ENCODE measurements at regions not wholly inside any gene's neighbourhood (a gene's known extent, or its start where the extent isn't known, plus 50 kb on each side); places are given as distances from the start of the nearest gene placed in this dataset.
"Not testable (repeated sequence)": the region's sequence is repeated elsewhere in the genome, so short reads cannot be mapped to it uniquely, and the experiment has no call there.

DNA sequence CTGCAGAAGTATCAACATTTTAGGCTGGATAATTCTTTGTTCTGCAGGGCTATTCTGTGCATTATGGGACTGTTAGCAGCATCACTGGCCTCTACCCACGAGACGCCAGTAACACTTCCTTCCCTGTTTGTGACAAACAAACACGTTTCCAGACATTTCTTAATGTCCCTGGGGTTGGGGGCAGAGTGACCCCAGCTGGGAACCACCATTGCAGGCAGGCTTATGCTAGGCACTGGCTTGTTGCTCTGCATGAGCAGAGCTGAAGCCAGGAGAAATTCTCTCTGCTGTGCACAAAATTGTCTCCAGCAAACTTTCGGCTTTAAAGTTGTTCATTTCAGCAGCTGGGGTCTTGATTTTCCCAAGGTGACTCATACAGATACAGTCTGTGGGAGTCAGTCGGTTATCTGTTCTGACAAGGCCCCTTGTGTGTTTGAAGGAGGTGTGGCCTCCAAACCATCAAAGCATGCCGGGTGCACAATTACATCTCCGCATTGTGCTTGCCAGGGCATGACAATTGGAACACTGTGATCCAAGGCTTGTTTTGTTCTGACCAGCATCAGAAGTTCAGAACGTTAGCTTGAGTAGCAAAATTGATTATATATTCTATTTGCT, 156.4 kb upstream of the BOD1L1 start:
- ATAC-seq (replicated peaks): no peak
- H3K4me3 Mint-ChIP-seq: no peak overlapping the region
- no peaks in the 10 kb centered on the region for H3K4me1 Mint-ChIP-seq
- H3K27ac Mint-ChIP-seq: no peak overlapping the region
- H3K27me3 Mint-ChIP-seq: no peaks in the 10 kb centered on the region
- H3K36me3 Mint-ChIP-seq (ENCODE audit: low read depth): no peaks in the 10 kb centered on the region
- H3K9me3 Mint-ChIP-seq: peaks cover 13% of the 10 kb centered on the region

DNA sequence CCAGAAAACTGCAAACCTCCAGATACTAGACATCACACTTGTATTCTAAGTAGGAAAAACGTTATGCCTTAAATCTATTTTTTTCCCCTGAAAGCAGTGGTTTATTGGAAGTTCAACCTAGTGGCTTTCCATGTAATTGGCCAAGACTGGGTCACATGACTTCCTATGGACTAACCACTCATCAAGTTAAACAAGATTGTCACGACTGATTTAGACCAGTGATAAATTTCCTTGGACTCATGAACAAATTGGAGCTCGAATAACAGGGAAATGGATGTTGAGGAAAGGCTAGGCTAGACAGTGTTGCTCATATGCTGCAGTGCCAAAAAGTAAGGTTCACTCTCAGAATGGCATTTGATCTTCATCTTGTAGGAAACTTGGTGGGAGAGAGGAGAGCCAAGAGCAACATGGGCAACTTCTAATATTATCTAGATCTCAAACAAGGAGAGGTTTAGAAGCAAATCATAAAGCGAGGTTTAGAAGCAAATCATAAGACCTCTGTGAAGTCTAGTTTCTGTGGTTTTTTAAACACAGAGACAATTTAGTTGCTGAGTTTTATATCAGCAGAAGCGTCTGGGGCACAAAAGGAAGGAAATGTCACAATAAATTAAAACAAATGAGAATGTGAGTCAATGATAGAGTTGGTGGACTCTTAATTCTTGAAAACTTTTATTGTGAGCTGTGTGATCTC, 165.6 kb upstream of the BOD1L1 start:
- peaks cover 13% of the 10 kb centered on the region for H3K9me3 Mint-ChIP-seq
- H3K4me1 Mint-ChIP-seq: no peaks in the 10 kb centered on the region
- peaks cover 13% of the 10 kb centered on the region for H3K27me3 Mint-ChIP-seq
- no peaks in the 10 kb centered on the region for H3K36me3 Mint-ChIP-seq (ENCODE audit: low read depth)
- no peak for ATAC-seq (replicated peaks)
- H3K4me3 Mint-ChIP-seq: no peak overlapping the region
- H3K27ac Mint-ChIP-seq: no peak overlapping the region

DNA sequence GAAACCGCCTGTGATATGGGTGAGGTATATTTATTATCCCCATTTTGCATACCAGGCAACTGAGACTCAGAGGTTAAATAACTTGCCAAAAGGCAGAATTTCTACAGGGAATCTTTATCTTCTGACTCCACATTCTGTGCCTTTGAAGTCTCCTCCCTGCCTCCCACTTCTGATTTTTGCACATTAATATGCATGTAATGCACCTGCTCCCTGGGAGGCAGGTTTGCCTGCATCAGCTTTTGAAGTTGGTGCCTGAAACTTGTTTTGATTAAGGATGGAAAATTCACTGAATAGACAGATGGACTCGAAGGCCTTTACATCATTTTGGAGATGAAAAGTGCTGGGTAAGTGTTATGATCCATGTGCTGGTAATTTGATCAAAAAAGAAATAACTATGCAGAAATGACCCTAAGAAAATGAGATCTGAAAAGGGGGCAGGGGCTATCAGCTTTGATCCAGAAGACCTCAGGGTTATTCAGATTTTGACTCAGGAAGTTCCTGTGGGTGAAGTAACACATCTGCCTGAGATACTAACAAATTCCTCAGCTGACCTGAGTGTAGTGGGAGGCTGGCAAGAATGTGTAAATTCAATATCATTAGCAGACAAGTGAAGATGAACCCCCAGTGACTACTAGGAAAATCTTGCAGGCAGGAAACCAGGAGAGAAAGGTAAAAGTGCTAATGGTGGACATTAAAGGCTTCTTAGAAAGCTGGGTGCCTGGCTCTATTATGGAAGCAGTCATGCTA, 167.5 kb upstream of the BOD1L1 start:
- Mint-ChIP-seq H3K4me3 (no peak overlapping the region), H3K27ac (no peak overlapping the region), H3K36me3 (ENCODE audit: low read depth) (no peaks in the 10 kb centered on the region), H3K9me3 (peaks cover 13% of the 10 kb centered on the region), H3K4me1 (no peaks in the 10 kb centered on the region), H3K27me3 (peaks cover 13% of the 10 kb centered on the region)
- no peak for ATAC-seq (replicated peaks)

DNA sequence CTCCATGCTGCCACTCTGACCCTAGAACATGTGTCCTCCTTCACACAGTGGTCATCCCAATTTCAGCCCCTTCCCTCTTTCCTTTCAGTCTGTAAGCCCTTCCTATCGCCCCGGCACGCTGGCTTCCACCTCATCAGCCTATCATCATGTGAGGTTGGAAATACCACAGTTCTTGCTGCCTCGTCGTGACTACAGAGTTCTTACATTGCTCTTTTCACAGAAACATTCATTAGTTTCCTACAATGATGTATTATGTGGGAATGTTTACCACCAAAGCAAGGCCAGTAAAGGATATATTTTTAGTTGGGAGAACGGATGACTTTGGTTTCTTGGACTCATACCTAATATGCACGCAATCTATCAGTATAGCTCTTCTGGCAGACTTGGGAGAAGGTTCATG, 169.5 kb upstream of the BOD1L1 start:
- Mint-ChIP-seq H3K27me3 (peaks cover 10% of the 10 kb centered on the region), H3K9me3 (peaks cover 9% of the 10 kb centered on the region), H3K4me1 (no peaks in the 10 kb centered on the region), H3K4me3 (no peak overlapping the region), H3K36me3 (ENCODE audit: low read depth) (no peaks in the 10 kb centered on the region), H3K27ac (no peak overlapping the region)
- no peak for ATAC-seq (replicated peaks)

DNA sequence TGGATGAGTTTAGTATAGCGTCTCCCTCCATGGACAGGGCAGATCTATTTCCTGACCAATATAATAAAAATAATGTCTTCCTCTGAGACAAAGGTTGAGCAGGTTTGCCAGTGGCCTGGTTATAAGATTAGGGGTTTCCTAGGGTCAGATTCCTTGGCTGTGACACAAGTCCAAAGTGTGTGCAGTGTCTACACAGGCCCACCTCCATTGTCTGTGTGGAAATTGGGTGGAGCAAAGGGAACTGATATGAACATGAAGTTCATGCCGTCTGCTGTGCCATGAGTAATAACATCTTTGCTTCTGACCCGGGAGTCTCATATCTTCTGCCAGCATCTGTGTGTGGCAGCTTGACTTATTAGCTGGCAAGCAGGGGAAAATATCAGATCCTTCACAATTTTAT, 187.7 kb upstream of the BOD1L1 start:
- Mint-ChIP-seq H3K27ac (no peak overlapping the region), H3K27me3 (no peaks in the 10 kb centered on the region), H3K9me3 (peaks cover 6% of the 10 kb centered on the region), H3K36me3 (ENCODE audit: low read depth) (no peaks in the 10 kb centered on the region), H3K4me3 (no peak overlapping the region), H3K4me1 (no peaks in the 10 kb centered on the region)
- no peak for ATAC-seq (replicated peaks)

DNA sequence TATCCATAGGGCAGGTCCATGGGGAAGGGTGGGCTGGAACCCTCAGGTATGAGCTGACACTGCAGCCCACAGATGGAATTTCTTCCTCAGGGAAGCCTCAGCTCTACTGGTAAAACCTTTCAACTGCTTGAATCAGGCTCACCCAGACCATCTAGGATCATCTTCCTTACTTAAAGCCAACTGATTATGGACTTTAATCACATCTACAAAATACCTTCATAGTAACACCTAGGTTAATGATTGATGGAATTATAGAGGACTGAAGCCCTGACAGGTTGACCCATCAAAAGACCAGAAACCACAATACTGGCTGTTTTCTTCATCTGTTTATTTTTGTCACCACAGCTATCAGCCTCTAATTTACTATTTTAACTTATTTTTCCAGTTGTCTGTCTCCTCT, 188.9 kb upstream of the BOD1L1 start:
- Mint-ChIP-seq H3K36me3 (ENCODE audit: low read depth) (no peaks in the 10 kb centered on the region), H3K27ac (no peak overlapping the region), H3K4me1 (no peaks in the 10 kb centered on the region), H3K27me3 (no peaks in the 10 kb centered on the region), H3K9me3 (peaks cover 6% of the 10 kb centered on the region), H3K4me3 (no peak overlapping the region)
- no peak for ATAC-seq (replicated peaks)

DNA sequence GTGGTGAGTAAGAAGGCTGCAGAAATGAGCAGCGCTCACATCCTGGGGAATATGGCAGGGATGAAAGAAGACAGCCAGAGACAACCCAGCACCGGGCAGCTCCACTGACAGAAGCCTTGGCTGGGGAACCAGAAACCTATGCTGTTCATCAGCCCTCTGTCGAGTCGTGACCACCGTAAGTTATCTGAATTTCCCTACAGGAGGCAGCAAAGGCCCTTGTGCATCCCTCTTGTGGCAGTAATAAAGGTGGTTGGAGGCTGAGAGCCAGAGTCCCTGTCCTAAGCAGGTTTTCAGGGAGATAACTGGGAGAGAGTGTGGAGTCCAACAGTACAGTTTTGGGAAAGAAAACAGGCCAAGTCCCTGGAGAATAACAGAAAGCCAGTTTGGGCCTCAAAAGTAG, 194.0 kb upstream of the BOD1L1 start:
- no peak overlapping the region for H3K4me3 Mint-ChIP-seq
- H3K27ac Mint-ChIP-seq: no peak overlapping the region
- H3K36me3 Mint-ChIP-seq (ENCODE audit: low read depth): no peaks in the 10 kb centered on the region
- no peaks in the 10 kb centered on the region for H3K4me1 Mint-ChIP-seq
- peaks cover 18% of the 10 kb centered on the region for H3K9me3 Mint-ChIP-seq
- H3K27me3 Mint-ChIP-seq: no peaks in the 10 kb centered on the region
- ATAC-seq (replicated peaks): no peak

DNA sequence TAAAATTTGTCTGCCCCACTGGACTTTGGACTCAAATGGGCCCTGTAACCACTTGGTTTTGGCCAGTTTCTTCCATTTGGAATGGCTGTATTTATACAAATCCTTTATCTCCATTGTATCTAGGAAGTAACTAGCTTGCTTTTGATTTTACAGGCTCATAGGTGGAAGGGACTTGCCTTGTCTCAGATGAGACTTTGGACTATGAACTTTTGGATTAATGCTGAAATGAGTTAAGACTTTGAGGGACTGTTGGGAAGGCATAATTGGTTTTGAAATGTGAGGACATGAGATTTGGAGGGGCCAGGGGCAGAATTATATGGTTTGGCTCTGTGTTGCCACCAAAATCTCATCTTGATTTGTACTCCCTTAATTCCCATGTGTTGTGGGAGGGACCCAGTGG, 198.3 kb upstream of the BOD1L1 start:
- H3K9me3 Mint-ChIP-seq: peaks cover 12% of the 10 kb centered on the region
- ATAC-seq (replicated peaks); H3K27ac Mint-ChIP-seq; H3K4me3 Mint-ChIP-seq; H3K27me3 Mint-ChIP-seq; H3K36me3 Mint-ChIP-seq (ENCODE audit: low read depth); H3K4me1 Mint-ChIP-seq: not testable (repeated sequence)

DNA sequence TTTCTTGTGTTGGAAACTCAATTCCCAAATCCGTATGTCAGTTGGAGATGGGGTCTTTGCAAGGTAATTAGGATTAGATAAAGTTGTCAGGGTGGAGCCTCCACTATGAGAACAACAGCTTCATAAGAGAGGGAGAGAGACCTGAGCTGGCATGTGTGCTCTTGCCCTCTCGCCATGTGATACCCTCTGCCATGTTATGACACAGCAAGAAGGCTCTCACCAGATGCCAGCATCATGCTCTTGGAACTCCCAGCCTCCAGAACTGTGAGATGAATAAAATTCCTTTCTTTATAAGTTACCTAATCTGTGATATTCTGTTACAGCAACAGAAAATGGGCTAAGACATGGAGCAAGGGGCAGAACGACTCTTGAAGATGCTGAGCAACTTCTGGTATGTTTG, 201.9 kb upstream of the BOD1L1 start:
- no peak overlapping the region for H3K27ac Mint-ChIP-seq
- peaks cover 5% of the 10 kb centered on the region for H3K9me3 Mint-ChIP-seq
- H3K4me3 Mint-ChIP-seq: no peak overlapping the region
- no peaks in the 10 kb centered on the region for H3K4me1 Mint-ChIP-seq
- no peaks in the 10 kb centered on the region for H3K36me3 Mint-ChIP-seq (ENCODE audit: low read depth)
- H3K27me3 Mint-ChIP-seq: peaks cover 12% of the 10 kb centered on the region
- ATAC-seq (replicated peaks): no peak

DNA sequence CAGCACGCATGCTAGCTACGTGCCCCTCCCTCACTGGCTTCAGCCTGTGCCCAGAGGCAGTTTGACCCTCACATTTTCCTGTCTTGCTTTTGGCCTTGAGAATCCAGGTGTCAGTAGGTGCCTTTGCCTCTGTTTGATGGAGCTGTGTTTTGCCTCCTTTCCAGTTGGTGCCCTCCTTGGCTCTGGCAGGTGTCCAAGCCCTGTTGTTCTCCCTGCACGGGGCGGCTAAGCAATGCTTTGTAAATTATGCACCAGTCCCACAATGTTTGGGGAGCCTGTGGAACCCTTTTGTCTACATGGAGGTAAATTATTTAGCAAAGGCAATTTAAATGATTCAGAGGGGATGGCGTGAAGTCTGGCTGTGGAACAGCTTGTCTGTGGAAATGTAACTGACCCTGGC, 202.9 kb upstream of the BOD1L1 start:
- Mint-ChIP-seq H3K4me3 (no peak overlapping the region), H3K4me1 (no peaks in the 10 kb centered on the region), H3K9me3 (no peaks in the 10 kb centered on the region), H3K27me3 (peaks cover 12% of the 10 kb centered on the region), H3K36me3 (ENCODE audit: low read depth) (no peaks in the 10 kb centered on the region), H3K27ac (no peak overlapping the region)
- no peak for ATAC-seq (replicated peaks)

DNA sequence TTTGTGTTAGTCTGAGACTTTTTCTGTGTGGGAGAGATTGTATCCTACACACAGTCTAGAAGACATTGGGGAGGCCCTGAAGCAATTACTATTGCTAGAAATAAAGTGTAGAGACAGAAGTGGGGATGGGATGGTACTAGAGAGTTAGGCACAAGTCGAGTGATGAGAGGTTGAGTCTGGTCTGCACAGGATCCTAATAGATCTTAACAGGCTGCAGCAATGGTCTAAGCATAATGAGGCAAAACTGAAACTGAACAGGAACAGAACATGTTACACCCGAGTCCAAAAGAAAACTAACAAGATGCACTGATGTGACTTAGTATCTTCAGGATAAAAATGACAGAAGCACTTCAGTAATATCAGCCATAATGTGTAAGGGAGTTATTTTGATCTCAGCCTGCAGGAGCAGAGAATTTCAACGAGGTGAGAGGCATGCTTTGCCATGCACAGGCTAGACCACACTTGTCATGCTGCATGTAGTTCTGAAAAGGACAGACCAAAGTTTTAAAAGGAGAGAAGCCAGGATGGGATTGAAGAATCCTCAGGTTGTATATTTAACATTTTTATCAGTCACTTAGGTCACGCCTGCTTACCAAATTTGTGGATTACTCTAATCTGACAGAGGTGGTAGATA, 205.8 kb upstream of the BOD1L1 start:
- no peaks in the 10 kb centered on the region for H3K36me3 Mint-ChIP-seq (ENCODE audit: low read depth)
- H3K4me3 Mint-ChIP-seq: no peak overlapping the region
- no peaks in the 10 kb centered on the region for H3K9me3 Mint-ChIP-seq
- H3K27me3 Mint-ChIP-seq: peaks cover 12% of the 10 kb centered on the region
- no peak for ATAC-seq (replicated peaks)
- no peaks in the 10 kb centered on the region for H3K4me1 Mint-ChIP-seq
- H3K27ac Mint-ChIP-seq: no peak overlapping the region

DNA sequence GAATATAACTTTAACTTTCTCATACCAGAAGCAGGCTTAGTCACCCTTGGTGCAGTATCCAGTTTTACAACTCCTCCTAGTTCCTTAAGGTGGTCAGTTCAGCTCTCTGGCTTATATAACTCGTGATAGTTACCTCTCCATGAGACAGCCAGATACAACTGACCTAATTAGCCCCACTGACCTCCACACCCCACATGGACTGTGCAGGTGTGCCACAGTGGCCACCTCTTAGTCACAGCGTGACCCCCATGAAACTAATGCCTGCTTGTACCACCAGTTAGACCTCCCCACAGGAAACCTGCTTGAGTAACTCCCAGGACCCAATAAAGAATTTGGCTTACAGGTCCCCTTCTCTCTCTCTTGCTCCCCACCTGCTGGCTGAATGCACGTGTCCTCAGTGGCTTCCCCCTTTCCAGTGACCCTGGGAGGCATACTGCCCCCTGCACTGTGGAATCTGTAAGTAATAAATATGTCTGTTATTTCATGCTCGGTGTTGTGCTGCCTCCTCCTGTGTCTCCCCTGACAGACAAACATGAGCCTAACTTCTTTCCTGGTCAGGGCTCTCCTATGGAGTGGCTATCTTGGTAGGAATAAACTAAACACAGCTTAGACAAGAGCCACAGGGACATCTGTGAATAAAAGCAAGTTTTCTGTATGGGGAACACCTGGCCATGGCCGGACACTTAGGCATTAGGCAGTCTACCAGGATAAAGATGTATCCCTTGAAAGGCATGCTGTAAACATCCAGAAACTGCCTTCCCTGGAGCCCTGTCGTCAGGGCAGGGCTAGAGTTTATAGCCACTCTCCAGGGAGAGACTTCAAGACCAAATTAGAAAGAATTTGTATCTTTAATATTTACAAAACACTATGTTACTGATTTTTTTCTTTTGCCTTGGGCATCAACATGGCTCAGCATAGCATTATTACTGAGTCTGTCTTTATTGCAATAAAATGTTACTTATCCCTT, 209.7 kb upstream of the BOD1L1 start:
- Mint-ChIP-seq H3K4me3 (no peak overlapping the region), H3K4me1 (no peaks in the 10 kb centered on the region), H3K9me3 (no peaks in the 10 kb centered on the region), H3K27ac (no peak overlapping the region), H3K27me3 (peaks cover 4% of the 10 kb centered on the region), H3K36me3 (ENCODE audit: low read depth) (no peaks in the 10 kb centered on the region)
- ATAC-seq (replicated peaks): no peak

DNA sequence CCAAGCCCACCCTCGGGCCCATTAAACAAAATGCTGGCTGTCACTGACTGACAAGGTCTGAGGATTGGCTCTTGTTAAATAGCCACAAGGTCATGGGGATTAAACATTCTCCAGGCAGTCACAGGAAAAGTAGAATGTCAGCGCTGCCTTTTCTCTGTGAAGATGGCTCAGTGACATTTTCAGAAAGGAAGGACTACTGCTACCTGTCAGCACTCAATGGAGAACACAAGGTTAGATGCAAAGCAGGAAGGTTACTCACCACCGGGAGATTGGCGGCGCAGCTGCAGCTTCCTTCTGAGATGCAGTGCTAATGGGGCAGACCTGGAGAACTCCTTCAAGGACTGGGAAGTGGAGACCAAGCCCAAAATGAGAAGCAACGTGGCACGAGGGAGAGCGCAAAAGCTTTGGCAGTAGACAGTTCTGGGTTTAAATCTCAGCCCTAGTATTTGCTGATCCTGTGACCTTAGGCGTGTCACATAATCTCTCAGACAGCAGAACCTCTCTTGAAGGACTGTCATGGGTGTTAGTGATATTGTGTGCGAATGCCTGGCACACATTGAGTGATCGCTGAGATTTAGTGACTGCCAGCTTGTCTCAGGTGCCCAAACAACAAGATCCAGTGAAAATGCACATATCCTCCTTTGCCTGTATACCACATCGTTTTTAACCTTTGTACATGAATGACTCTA, 213.1 kb upstream of the BOD1L1 start:
- Mint-ChIP-seq H3K4me1 (no peaks in the 10 kb centered on the region), H3K36me3 (ENCODE audit: low read depth) (no peaks in the 10 kb centered on the region), H3K4me3 (no peak overlapping the region), H3K9me3 (no peaks in the 10 kb centered on the region), H3K27ac (no peak overlapping the region), H3K27me3 (no peaks in the 10 kb centered on the region)
- no peak for ATAC-seq (replicated peaks)

Data from activated T-helper 17 cell treated with anti-CD3 and anti-CD28 coated beads, Interleukin-2, amount 50 U/mL, for 72 hours (primary cell).